ENCODE measurements at regions not wholly inside any gene's neighbourhood (a gene's known extent, or its start where the extent isn't known, plus 50 kb on each side); places are given as distances from the start of the nearest gene placed in this dataset.
"Not testable (repeated sequence)": the region's sequence is repeated elsewhere in the genome, so short reads cannot be mapped to it uniquely, and the experiment has no call there.

- no peak for TF ChIP-seq CTCF (conservative IDR thresholded peaks at IDR 0.05; ENCODE audit: low read depth, low read length)
- no peak overlapping the region for H3K4me3 ChIP-seq (ENCODE audit: low read depth, low read length)
- no peak for DNase-seq (ENCODE audit: low read depth)
These were observed 113.4 kb downstream of the ANXA5 start for GRCh38 chr4:121583396-121583795.

GRCh38 chr4:121582296-121582695 is 114.5 kb downstream of the ANXA5 start:
- DNase-seq (ENCODE audit: low read depth) = no peak
- no peak for TF ChIP-seq CTCF (conservative IDR thresholded peaks at IDR 0.05; ENCODE audit: low read depth, low read length)
- H3K4me3 ChIP-seq (ENCODE audit: low read depth, low read length) = no peak overlapping the region

GRCh38 chr4:121575392-121575791 is 121.4 kb downstream of the ANXA5 start:
- DNase-seq (ENCODE audit: low read depth); H3K4me3 ChIP-seq (ENCODE audit: low read depth, low read length): not testable (repeated sequence)

- TF ChIP-seq CTCF (conservative IDR thresholded peaks at IDR 0.05; ENCODE audit: low read depth, low read length) = no peak
- H3K4me3 ChIP-seq (ENCODE audit: low read depth, low read length) = no peak overlapping the region
- no peak for DNase-seq (ENCODE audit: low read depth)
These were observed 122.2 kb downstream of the ANXA5 start for GRCh38 chr4:121574618-121575017.

- H3K4me3 ChIP-seq (ENCODE audit: low read depth, low read length) = no peak overlapping the region
- DNase-seq (ENCODE audit: low read depth) = no peak
- no peak for TF ChIP-seq CTCF (conservative IDR thresholded peaks at IDR 0.05; ENCODE audit: low read depth, low read length)
These were observed 129.0 kb downstream of the ANXA5 start for GRCh38 chr4:121567748-121568147.

GRCh38 chr4:121564840-121565375 is 131.9 kb downstream of the ANXA5 start:
- TF ChIP-seq CTCF (conservative IDR thresholded peaks at IDR 0.05; ENCODE audit: low read depth, low read length) = no peak

GRCh38 chr4:121562811-121563210 is 134.0 kb downstream of the ANXA5 start:
- H3K4me3 ChIP-seq (ENCODE audit: low read depth, low read length) = no peak overlapping the region
- TF ChIP-seq CTCF (conservative IDR thresholded peaks at IDR 0.05; ENCODE audit: low read depth, low read length) = no peak
- DNase-seq (ENCODE audit: low read depth) = no peak

More at GRCh38 chr4:121564840-121565375, 131.9 kb downstream of the ANXA5 start:
- H3K4me3 ChIP-seq (ENCODE audit: low read depth, low read length) = no peak overlapping the region
- peak; percentile 27 for DNase-seq (ENCODE audit: low read depth)

Data from choroid plexus epithelial cell (primary cell).